HUES6 (cell line): ENCODE measurements at regions not wholly inside any gene's neighbourhood (a gene's known extent, or its start where the extent isn't known, plus 50 kb on each side); places are given as distances from the start of the nearest gene placed in this dataset.

Source experiments
- H3K27ac ChIP-seq: 2 replicates; pipeline ENCODE4 v1.7.0; 2013; ENCODE audit warnings: low read depth, mild to moderate bottlenecking, low read length, inconsistent platforms
- H3K27me3 ChIP-seq: 2 replicates; pipeline ENCODE4 v1.6.1; 2013; ENCODE audit warnings: low read length; ENCODE audit not compliant: control insufficient read depth, insufficient read depth
- H3K36me3 ChIP-seq: 2 replicates; pipeline ENCODE4 v1.6.1; 2013; ENCODE audit warnings: low read length; ENCODE audit not compliant: control insufficient read depth, insufficient read depth
- H3K4me1 ChIP-seq: 2 replicates; pipeline ENCODE4 v1.6.1; 2013; ENCODE audit warnings: low read length; ENCODE audit not compliant: control insufficient read depth, insufficient read depth
- H3K4me3 ChIP-seq: 2 replicates; pipeline ENCODE4 v1.5.1; 2013; ENCODE audit warnings: low read depth, low read length
- H3K9ac ChIP-seq: one replicate; pipeline ENCODE4 v1.6.1; 2013; ENCODE audit warnings: mild to moderate bottlenecking, low read length
- H3K9me3 ChIP-seq: 2 replicates; pipeline ENCODE4 v1.6.1; 2013; ENCODE audit warnings: low read depth, low read length; ENCODE audit not compliant: control insufficient read depth, insufficient read depth

- Histone ChIP-seq H3K4me1 (no peaks in the 10 kb centered on the region), H3K27me3 (no peaks in the 10 kb centered on the region), H3K9ac (no peak overlapping the region), H3K4me3 (no peak overlapping the region), H3K9me3 (no peaks in the 10 kb centered on the region; the same call in 1 of the 2 replicates), H3K36me3 (no peaks in the 10 kb centered on the region), H3K27ac (no peak overlapping the region)
These were observed 55.1 kb downstream of the KIF4B start for GRCh38 chr5:155068616-155069100.

- Histone ChIP-seq H3K4me3 (no peak overlapping the region), H3K36me3 (no peaks in the 10 kb centered on the region), H3K27me3 (no peaks in the 10 kb centered on the region), H3K9me3 (no peaks in the 10 kb centered on the region; the same call in 1 of the 2 replicates), H3K4me1 (no peaks in the 10 kb centered on the region), H3K9ac (no peak overlapping the region), H3K27ac (no peak overlapping the region)
These were observed 56.4 kb downstream of the KIF4B start for GRCh38 chr5:155069961-155070360.

- no peaks in the 10 kb centered on the region for H3K4me1 ChIP-seq
- no peaks in the 10 kb centered on the region for H3K36me3 ChIP-seq
- H3K9me3 ChIP-seq, result no peaks in the 10 kb centered on the region; the same call in 1 of the 2 replicates
- H3K27ac ChIP-seq, result no peak overlapping the region
- H3K27me3 ChIP-seq, result no peaks in the 10 kb centered on the region
- no peak overlapping the region for H3K4me3 ChIP-seq
- H3K9ac ChIP-seq, result no peak overlapping the region
These were observed 57.2 kb downstream of the KIF4B start for GRCh38 chr5:155070781-155071180.

GRCh38 chr5:155076379-155076778, 62.8 kb downstream of the KIF4B start:
- Histone ChIP-seq H3K36me3 (no peaks in the 10 kb centered on the region), H3K9me3 (no peaks in the 10 kb centered on the region), H3K4me1 (0 out of 2 replicates have a peak, but pooled peaks cover 4% of the 10 kb centered on the region), H3K9ac (no peak overlapping the region), H3K27me3 (no peaks in the 10 kb centered on the region), H3K4me3 (no peak overlapping the region), H3K27ac (no peak overlapping the region)

GRCh38 chr5:155079698-155080097, 66.1 kb downstream of the KIF4B start:
- no peak overlapping the region for H3K9ac ChIP-seq
- H3K4me3 ChIP-seq, result no peak overlapping the region
- H3K36me3 ChIP-seq, result no peaks in the 10 kb centered on the region
- H3K27ac ChIP-seq, result no peak overlapping the region
- no peaks in the 10 kb centered on the region for H3K27me3 ChIP-seq
- H3K4me1 ChIP-seq, result 0 out of 2 replicates have a peak, but pooled peaks cover 4% of the 10 kb centered on the region
- H3K9me3 ChIP-seq, result no peaks in the 10 kb centered on the region

- Histone ChIP-seq H3K9ac (no peak overlapping the region), H3K4me3 (no peak overlapping the region), H3K27me3 (no peaks in the 10 kb centered on the region), H3K36me3 (no peaks in the 10 kb centered on the region), H3K4me1 (0 out of 2 replicates have a peak, but pooled peaks cover 4% of the 10 kb centered on the region), H3K27ac (no peak overlapping the region), H3K9me3 (no peaks in the 10 kb centered on the region)
These were observed 67.2 kb downstream of the KIF4B start for GRCh38 chr5:155080721-155081120.

- no peak overlapping the region for H3K27ac ChIP-seq
- H3K9me3 ChIP-seq, result no peaks in the 10 kb centered on the region
- no peak overlapping the region for H3K9ac ChIP-seq
- H3K4me3 ChIP-seq, result no peak overlapping the region
- 0 out of 2 replicates have a peak, but pooled peaks cover 4% of the 10 kb centered on the region for H3K4me1 ChIP-seq
- no peaks in the 10 kb centered on the region for H3K27me3 ChIP-seq
- no peaks in the 10 kb centered on the region for H3K36me3 ChIP-seq
These were observed 68.1 kb downstream of the KIF4B start for GRCh38 chr5:155081618-155082017.

- no peak overlapping the region for H3K9ac ChIP-seq
- no peaks in the 10 kb centered on the region for H3K36me3 ChIP-seq
- H3K4me3 ChIP-seq, result no peak overlapping the region
- no peaks in the 10 kb centered on the region for H3K27me3 ChIP-seq
- H3K27ac ChIP-seq, result no peak overlapping the region
- H3K4me1 ChIP-seq, result 0 out of 2 replicates have a peak, but pooled peaks cover 4% of the 10 kb centered on the region
- H3K9me3 ChIP-seq, result no peaks in the 10 kb centered on the region
These were observed 68.8 kb downstream of the KIF4B start for GRCh38 chr5:155082401-155082800.

GRCh38 chr5:155085282-155085989, 71.9 kb downstream of the KIF4B start:
- no peaks in the 10 kb centered on the region for H3K36me3 ChIP-seq
- H3K27ac ChIP-seq, result no peak overlapping the region
- H3K4me3 ChIP-seq, result no peak overlapping the region
- H3K9me3 ChIP-seq, result no peaks in the 10 kb centered on the region
- H3K27me3 ChIP-seq, result no peaks in the 10 kb centered on the region
- H3K4me1 ChIP-seq, result 0 out of 2 replicates have a peak, but pooled peaks cover 4% of the 10 kb centered on the region
- H3K9ac ChIP-seq, result no peak overlapping the region

- H3K27ac ChIP-seq, result no peak overlapping the region
- no peak overlapping the region for H3K4me3 ChIP-seq
- no peaks in the 10 kb centered on the region for H3K27me3 ChIP-seq
- no peak overlapping the region for H3K9ac ChIP-seq
- no peaks in the 10 kb centered on the region for H3K9me3 ChIP-seq
- H3K4me1 ChIP-seq, result no peaks in the 10 kb centered on the region
- no peaks in the 10 kb centered on the region for H3K36me3 ChIP-seq
These were observed 73.5 kb downstream of the KIF4B start for GRCh38 chr5:155087036-155087435.

GRCh38 chr5:155088811-155089210, 75.3 kb downstream of the KIF4B start:
- H3K4me1 ChIP-seq, result no peaks in the 10 kb centered on the region
- no peaks in the 10 kb centered on the region for H3K9me3 ChIP-seq
- no peak overlapping the region for H3K4me3 ChIP-seq
- no peaks in the 10 kb centered on the region for H3K27me3 ChIP-seq
- no peak overlapping the region for H3K9ac ChIP-seq
- H3K27ac ChIP-seq, result no peak overlapping the region
- H3K36me3 ChIP-seq, result no peaks in the 10 kb centered on the region
